Activated naive CD8-positive, alpha-beta T cell (primary cell): ENCODE measurements at regions not wholly inside any gene's neighbourhood (a gene's known extent, or its start where the extent isn't known, plus 50 kb on each side); places are given as distances from the start of the nearest gene placed in this dataset.

Experiments
- H3K27ac Mint-ChIP-seq: one replicate; pipeline ENCODE4 v1.8.0; 2021; ENCODE audit warnings: mixed read lengths
- H3K27me3 Mint-ChIP-seq: one replicate; pipeline ENCODE4 v1.8.0; 2021; ENCODE audit warnings: mixed read lengths
- H3K36me3 Mint-ChIP-seq: one replicate; pipeline ENCODE4 v1.8.0; 2021; ENCODE audit warnings: mixed read lengths
- H3K4me1 Mint-ChIP-seq: one replicate; pipeline ENCODE4 v1.8.0; 2021; ENCODE audit warnings: low read depth, mixed read lengths
- H3K4me3 Mint-ChIP-seq: one replicate; pipeline ENCODE4 v1.8.0; 2021; ENCODE audit warnings: mild to moderate bottlenecking, mixed read lengths
- H3K9me3 Mint-ChIP-seq: one replicate; pipeline ENCODE4 v1.8.0; 2021; ENCODE audit warnings: low read depth, mixed read lengths

- Mint-ChIP-seq H3K27me3 (no peaks in the 10 kb centered on the region), H3K27ac (no peak overlapping the region), H3K4me3 (no peak overlapping the region), H3K4me1 (no peaks in the 10 kb centered on the region), H3K9me3 (peaks cover 4% of the 10 kb centered on the region), H3K36me3 (no peaks in the 10 kb centered on the region)
These were observed 193.1 kb upstream of the POM121L12 start for GRCh38 chr7:52842202-52842900.

GRCh38 chr7:52838981-52839411 lies 196.4 kb upstream of the POM121L12 start:
- Mint-ChIP-seq H3K4me1 (no peaks in the 10 kb centered on the region), H3K4me3 (no peak overlapping the region), H3K27ac (no peak overlapping the region), H3K27me3 (no peaks in the 10 kb centered on the region), H3K36me3 (no peaks in the 10 kb centered on the region), H3K9me3 (peaks cover 9% of the 10 kb centered on the region)

GRCh38 chr7:52831321-52831720 lies 204.1 kb upstream of the POM121L12 start:
- Mint-ChIP-seq H3K36me3 (no peaks in the 10 kb centered on the region), H3K4me1 (no peaks in the 10 kb centered on the region), H3K27ac (no peak overlapping the region), H3K27me3 (no peaks in the 10 kb centered on the region), H3K9me3 (peaks cover 24% of the 10 kb centered on the region), H3K4me3 (no peak overlapping the region)

- peaks cover 27% of the 10 kb centered on the region for H3K9me3 Mint-ChIP-seq
- H3K36me3 Mint-ChIP-seq, result no peaks in the 10 kb centered on the region
- no peak overlapping the region for H3K27ac Mint-ChIP-seq
- no peaks in the 10 kb centered on the region for H3K27me3 Mint-ChIP-seq
- H3K4me3 Mint-ChIP-seq, result no peak overlapping the region
- H3K4me1 Mint-ChIP-seq, result no peaks in the 10 kb centered on the region
These were observed 204.6 kb upstream of the POM121L12 start for GRCh38 chr7:52830801-52831200.

- H3K4me1 Mint-ChIP-seq, result no peaks in the 10 kb centered on the region
- no peaks in the 10 kb centered on the region for H3K27me3 Mint-ChIP-seq
- H3K36me3 Mint-ChIP-seq, result no peaks in the 10 kb centered on the region
- peaks cover 39% of the 10 kb centered on the region for H3K9me3 Mint-ChIP-seq
- no peak overlapping the region for H3K27ac Mint-ChIP-seq
- H3K4me3 Mint-ChIP-seq, result no peak overlapping the region
These were observed 208.7 kb upstream of the POM121L12 start for GRCh38 chr7:52826515-52827265.

- no peaks in the 10 kb centered on the region for H3K4me1 Mint-ChIP-seq
These were observed 209.8 kb upstream of the POM121L12 start for GRCh38 chr7:52825611-52826010.

GRCh38 chr7:52811537-52811936 lies 223.9 kb upstream of the POM121L12 start:
- no peaks in the 10 kb centered on the region for H3K27me3 Mint-ChIP-seq
- H3K4me3 Mint-ChIP-seq, result no peak overlapping the region
- H3K27ac Mint-ChIP-seq, result no peak overlapping the region
- peaks cover 13% of the 10 kb centered on the region for H3K9me3 Mint-ChIP-seq
- H3K4me1 Mint-ChIP-seq, result no peaks in the 10 kb centered on the region
- H3K36me3 Mint-ChIP-seq, result no peaks in the 10 kb centered on the region

More at GRCh38 chr7:52825611-52826010, 209.8 kb upstream of the POM121L12 start:
- H3K9me3 Mint-ChIP-seq, result peaks cover 39% of the 10 kb centered on the region
- no peaks in the 10 kb centered on the region for H3K27me3 Mint-ChIP-seq
- no peaks in the 10 kb centered on the region for H3K36me3 Mint-ChIP-seq
- no peak overlapping the region for H3K27ac Mint-ChIP-seq
- H3K4me3 Mint-ChIP-seq, result no peak overlapping the region

GRCh38 chr7:52799817-52800216 lies 235.6 kb upstream of the POM121L12 start:
- Mint-ChIP-seq H3K4me3 (no peak overlapping the region), H3K27ac (no peak overlapping the region), H3K4me1 (no peaks in the 10 kb centered on the region), H3K36me3 (no peaks in the 10 kb centered on the region), H3K9me3 (peaks cover 9% of the 10 kb centered on the region), H3K27me3 (no peaks in the 10 kb centered on the region)

GRCh38 chr7:52797801-52798200 lies 237.6 kb upstream of the POM121L12 start:
- no peaks in the 10 kb centered on the region for H3K4me1 Mint-ChIP-seq
- peaks cover 12% of the 10 kb centered on the region for H3K9me3 Mint-ChIP-seq
- no peak overlapping the region for H3K4me3 Mint-ChIP-seq
- H3K36me3 Mint-ChIP-seq, result no peaks in the 10 kb centered on the region
- no peak overlapping the region for H3K27ac Mint-ChIP-seq
- H3K27me3 Mint-ChIP-seq, result no peaks in the 10 kb centered on the region

GRCh38 chr7:52794621-52795020 lies 240.8 kb upstream of the POM121L12 start:
- Mint-ChIP-seq H3K4me1 (no peaks in the 10 kb centered on the region), H3K9me3 (peaks cover 12% of the 10 kb centered on the region), H3K27me3 (no peaks in the 10 kb centered on the region), H3K36me3 (no peaks in the 10 kb centered on the region), H3K27ac (no peak overlapping the region), H3K4me3 (no peak overlapping the region)

- H3K4me3 Mint-ChIP-seq, result no peak overlapping the region
- no peaks in the 10 kb centered on the region for H3K36me3 Mint-ChIP-seq
- H3K9me3 Mint-ChIP-seq, result peaks cover 3% of the 10 kb centered on the region
- H3K27me3 Mint-ChIP-seq, result no peaks in the 10 kb centered on the region
- no peaks in the 10 kb centered on the region for H3K4me1 Mint-ChIP-seq
- H3K27ac Mint-ChIP-seq, result no peak overlapping the region
These were observed 244.2 kb upstream of the POM121L12 start for GRCh38 chr7:52791176-52791700.

- peaks cover 6% of the 10 kb centered on the region for H3K9me3 Mint-ChIP-seq
- H3K4me1 Mint-ChIP-seq, result no peaks in the 10 kb centered on the region
- no peak overlapping the region for H3K27ac Mint-ChIP-seq
- H3K36me3 Mint-ChIP-seq, result no peaks in the 10 kb centered on the region
- H3K4me3 Mint-ChIP-seq, result no peak overlapping the region
- no peaks in the 10 kb centered on the region for H3K27me3 Mint-ChIP-seq
These were observed 249.3 kb upstream of the POM121L12 start for GRCh38 chr7:52786174-52786573.

GRCh38 chr7:52782348-52782747 lies 253.1 kb upstream of the POM121L12 start:
- Mint-ChIP-seq H3K27ac (no peak overlapping the region), H3K9me3 (peaks cover 16% of the 10 kb centered on the region), H3K4me3 (no peak overlapping the region), H3K36me3 (no peaks in the 10 kb centered on the region), H3K4me1 (no peaks in the 10 kb centered on the region), H3K27me3 (no peaks in the 10 kb centered on the region)

- Mint-ChIP-seq H3K4me3 (no peak overlapping the region), H3K4me1 (no peaks in the 10 kb centered on the region), H3K36me3 (no peaks in the 10 kb centered on the region), H3K27me3 (no peaks in the 10 kb centered on the region), H3K27ac (no peak overlapping the region), H3K9me3 (peaks cover 18% of the 10 kb centered on the region)
These were observed 254.2 kb upstream of the POM121L12 start for GRCh38 chr7:52781250-52781649.

GRCh38 chr7:52779004-52779403 lies 256.4 kb upstream of the POM121L12 start:
- Mint-ChIP-seq H3K4me1 (no peaks in the 10 kb centered on the region), H3K9me3 (peaks cover 19% of the 10 kb centered on the region), H3K27ac (no peak overlapping the region), H3K27me3 (no peaks in the 10 kb centered on the region), H3K4me3 (no peak overlapping the region), H3K36me3 (no peaks in the 10 kb centered on the region)
